IMR-90 (cell line): ENCODE measurements at regions not wholly inside any gene's neighbourhood (a gene's known extent, or its start where the extent isn't known, plus 50 kb on each side); places are given as distances from the start of the nearest gene placed in this dataset.

Experiments used
- ATAC-seq: fragments of 200-7000 bp; cut with Tn5 transposase; 2 replicates; pipeline ENCODE4 v1.9.1; 2020; ENCODE audit warnings: low read depth, mild to moderate bottlenecking, moderate library complexity
- BruUV-seq: library from RNA; stranded (reverse); fragments of 400-500 nt; replicated peaks from 2 replicates; lab custom pipeline; 2021; lab: Mats Ljungman, UMichigan
- CTCF ChIA-PET: fragments of 300-600 bp; formaldehyde crosslinking; extraction: SDS; loops from one replicate; lab custom pipeline; 2021; ENCODE audit warnings: antibody characterized with exemption; lab: Yijun Ruan, JAX
- POLR2A ChIA-PET: fragments of 300-600 bp; sonication (Branson Sonifier 250); formaldehyde crosslinking; loops from one replicate; lab custom pipeline; 2022; ENCODE audit warnings: antibody characterized with exemption; ENCODE audit not compliant: unreplicated experiment; lab: Charles Lee
- DNase-seq: peaks from one replicate; pipeline ENCODE4 v3.0.0; 2013
- H2AFZ ChIP-seq: replicated peaks from 2 replicates; pipeline ENCODE3; 2013; ENCODE audit warnings: low read length, mild to moderate bottlenecking; ENCODE audit not compliant: poor library complexity
- H2AK5ac ChIP-seq: 2 replicates; pipeline ENCODE4 v1.6.1; 2013; ENCODE audit warnings: low read depth, low read length, inconsistent platforms
- H2AK9ac ChIP-seq: replicated peaks from 2 replicates; pipeline ENCODE3; 2013; ENCODE audit warnings: mild to moderate bottlenecking, low read depth, low read length, moderate library complexity; ENCODE audit not compliant: poor library complexity
- H2BK120ac ChIP-seq: 2 replicates; pipeline ENCODE4 v1.6.1; 2013; ENCODE audit warnings: low read depth, low read length, inconsistent platforms
- H2BK15ac ChIP-seq: 3 replicates; pipeline ENCODE4 v1.6.1; 2013; ENCODE audit warnings: low read depth, low read length, inconsistent platforms
- H2BK20ac ChIP-seq: 2 replicates; pipeline ENCODE4 v1.6.1; 2013; ENCODE audit warnings: low read depth, mild to moderate bottlenecking, inconsistent platforms, low read length, moderate library complexity
- H2BK5ac ChIP-seq: 2 replicates; pipeline ENCODE4 v1.6.1; 2013; ENCODE audit warnings: mild to moderate bottlenecking, low read depth, low read length, inconsistent platforms; ENCODE audit not compliant: poor library complexity, severe bottlenecking
- H3K14ac ChIP-seq: replicated peaks from 2 replicates; pipeline ENCODE4 v1.6.1; 2013; ENCODE audit warnings: low read depth, low read length, inconsistent platforms
- H3K18ac ChIP-seq: 2 replicates; pipeline ENCODE4 v1.6.1; 2013; ENCODE audit warnings: low read depth, low read length, control low read depth
- H3K23ac ChIP-seq: 2 replicates; pipeline ENCODE4 v1.6.1; 2013; ENCODE audit warnings: low read depth, low read length, inconsistent platforms
- H3K27ac ChIP-seq: 2 replicates; pipeline ENCODE4 v1.5.1; 2013; ENCODE audit warnings: mild to moderate bottlenecking, control low read depth, low read length; ENCODE audit not compliant: insufficient read depth
- H3K27me3 ChIP-seq: 2 replicates; pipeline ENCODE4 v1.6.1; 2013; ENCODE audit warnings: low read length; ENCODE audit not compliant: control insufficient read depth, insufficient read depth
- H3K36me3 ChIP-seq: 2 replicates; pipeline ENCODE4 v1.6.1; 2013; ENCODE audit warnings: low read length, mixed read lengths; ENCODE audit not compliant: control insufficient read depth, insufficient read depth
- H3K4ac ChIP-seq: 2 replicates; pipeline ENCODE4 v1.6.1; 2013; ENCODE audit warnings: low read depth, low read length, inconsistent platforms
- H3K4me1 ChIP-seq: 2 replicates; pipeline ENCODE4 v1.6.1; 2013; ENCODE audit warnings: low read length, mixed read lengths; ENCODE audit not compliant: control insufficient read depth, insufficient read depth
- H3K4me2 ChIP-seq: 2 replicates; pipeline ENCODE4 v1.6.1; 2013; ENCODE audit warnings: low read depth, mild to moderate bottlenecking, control low read depth, low read length, moderate library complexity
- H3K4me3 ChIP-seq: 2 replicates; pipeline ENCODE4 v1.5.1; 2013; ENCODE audit warnings: low read depth, mild to moderate bottlenecking, control low read depth, low read length, moderate library complexity; ENCODE audit not compliant: insufficient read depth
- H3K56ac ChIP-seq: 2 replicates; pipeline ENCODE4 v1.6.1; 2013; ENCODE audit warnings: low read length, inconsistent platforms; ENCODE audit not compliant: insufficient read depth; ENCODE audit errors: extremely low read depth
- H3K79me1 ChIP-seq, 2 experiments: 2 replicates each; pipeline ENCODE4 v1.6.1; 2013; ENCODE audit warnings: low read length in 2 of 2, inconsistent platforms in 1 of 2, low read depth in 1 of 2
- H3K9ac ChIP-seq: 2 replicates; pipeline ENCODE4 v1.6.1; 2013; ENCODE audit warnings: low read depth, low read length, control low read depth
- H3K9me1 ChIP-seq: 2 replicates; pipeline ENCODE4 v1.6.1; 2013; ENCODE audit warnings: low read length, inconsistent platforms; ENCODE audit not compliant: insufficient read depth
- H3K9me3 ChIP-seq: 2 replicates; pipeline ENCODE4 v1.6.1; 2013; ENCODE audit warnings: low read length; ENCODE audit not compliant: control insufficient read depth, insufficient read depth
- H4K20me1 ChIP-seq: 2 replicates; pipeline ENCODE4 v1.6.1; 2013; ENCODE audit warnings: low read length, inconsistent platforms; ENCODE audit not compliant: insufficient read depth
- H4K5ac ChIP-seq: 2 replicates; pipeline ENCODE4 v1.6.1; 2013; ENCODE audit warnings: mild to moderate bottlenecking, low read depth, low read length, control low read depth
- H4K8ac ChIP-seq, 2 experiments: 2 replicates each; pipeline ENCODE4 v1.6.1; 2013; ENCODE audit warnings: low read depth in 2 of 2, low read length in 2 of 2, control low read depth in 1 of 2, inconsistent platforms in 1 of 2
- H4K91ac ChIP-seq: 2 replicates; pipeline ENCODE4 v1.6.1; 2013; ENCODE audit warnings: low read depth, low read length, inconsistent platforms; ENCODE audit not compliant: insufficient read depth
- RAD21 ChIP-seq: IDR thresholded peaks from 2 replicates; pipeline ENCODE4 v1.6.1; 2012; ENCODE audit warnings: low read length, improper control_type of control experiment
- RCOR1 ChIP-seq: IDR thresholded peaks from 2 replicates; pipeline ENCODE4 v1.6.1; 2012; ENCODE audit warnings: mild to moderate bottlenecking, low read length, improper control_type of control experiment; ENCODE audit not compliant: insufficient replicate concordance
- USF2 ChIP-seq: fragments of 150-350 bp; IDR thresholded peaks from 2 replicates; pipeline ENCODE4 v1.6.1; 2017; ENCODE audit warnings: mild to moderate bottlenecking, antibody characterized with exemption, low read length, low read depth
- WGBS, 2 experiments: methylation state at CpG; one replicate each; pipeline versions ENCODE4 v1.1.5 to v1.1.7; 2013; ENCODE audit warnings: missing lambda C conversion rate in 2 of 2; ENCODE audit not compliant: insufficient read length in 1 of 2; ENCODE audit errors: extremely low coverage in 2 of 2; 5-methylcytosine and 5-hydroxymethylcytosine counted together
- dilution Hi-C: fragments of 300-500 bp; cut with HindIII; formaldehyde crosslinking; loops from one replicate; pipeline ENCODE4 v1.14.3; 2018; ENCODE audit warnings: low sequenced_read_pairs; ENCODE audit not compliant: unreplicated experiment
- in situ Hi-C: fragments of 300-500 bp; cut with MboI; formaldehyde crosslinking; loops from 3 replicates; pipeline ENCODE4 v1.14.3; 2019; ENCODE audit warnings: low sequenced_read_pairs, inconsistent platforms, mixed read lengths
- intact Hi-C: fragments of 100-400 bp; cut with micrococcal nuclease; formaldehyde crosslinking; loops from 2 replicates; pipeline ENCODE4 v1.10.0; 2022

GRCh38 chr3:22959593-22959992, 243.5 kb upstream of the UBE2E2 start:
- no peak overlapping the region for H2AFZ ChIP-seq
- H2BK20ac ChIP-seq: no peak overlapping the region
- 0% methylated on average over 1 of the region's 3 CpGs; no CpG with 5 or more reads in 1 of the 2 experiments for WGBS, 2 experiments
- ChIA-PET POLR2A (no interaction called here), CTCF (no interaction called here)
- DNase-seq: no peak
- H3K4me1 ChIP-seq: no peaks in the 10 kb centered on the region
- H3K4me2 ChIP-seq: no peak overlapping the region
- no peak overlapping the region for H2BK5ac ChIP-seq
- dilution Hi-C loops (no loop called here), in situ Hi-C loops (loop anchor here (25.0 kb wide), 1 partner anchor 397 kb away; no protein-coding TSS in a partner anchor), intact Hi-C loops (no loop called here)
- TF ChIP-seq RAD21: no peak
- no peak for TF ChIP-seq RCOR1
- TF ChIP-seq USF2: no peak
- H2BK120ac ChIP-seq: no peak overlapping the region
- H3K9ac ChIP-seq: no peak overlapping the region
- no peaks in the 10 kb centered on the region for H3K27me3 ChIP-seq
- no peak overlapping the region for H4K91ac ChIP-seq
- no peak overlapping the region for H2BK15ac ChIP-seq
- H3K9me1 ChIP-seq: no peaks in the 10 kb centered on the region
- H3K56ac ChIP-seq: no peak overlapping the region
- H3K79me1 ChIP-seq: no peaks in the 10 kb centered on the region
- H3K9me3 ChIP-seq: no peaks in the 10 kb centered on the region
- no peaks in the 10 kb centered on the region for H4K20me1 ChIP-seq
- H3K18ac ChIP-seq: no peak overlapping the region
- H4K8ac ChIP-seq: no peak overlapping the region
- no peak overlapping the region for H3K27ac ChIP-seq
- no peak for ATAC-seq
- no peak overlapping the region for H2AK9ac ChIP-seq
- H3K4ac ChIP-seq: no peak overlapping the region
- no peak overlapping the region for H3K4me3 ChIP-seq
- BruUV-seq: no TSS peak
- no peak overlapping the region for H3K23ac ChIP-seq
- no peaks in the 10 kb centered on the region for H3K36me3 ChIP-seq
- no peak overlapping the region for H3K14ac ChIP-seq
- no peak overlapping the region for H2AK5ac ChIP-seq
- no peak overlapping the region for H4K5ac ChIP-seq
